Ectodermal cell (in vitro differentiated cells): ENCODE measurements at regions not wholly inside any gene's neighbourhood (a gene's known extent, or its start where the extent isn't known, plus 50 kb on each side); places are given as distances from the start of the nearest gene placed in this dataset.
"Not testable (repeated sequence)": the region's sequence is repeated elsewhere in the genome, so short reads cannot be mapped to it uniquely, and the experiment has no call there.

Experiments used
- H3K27ac ChIP-seq: 2 replicates; pipeline ENCODE4 v1.7.0; 2013; ENCODE audit warnings: mild to moderate bottlenecking, low read depth, low read length; ENCODE audit not compliant: insufficient read depth, poor library complexity, severe bottlenecking
- H3K27me3 ChIP-seq: 2 replicates; pipeline ENCODE4 v1.7.0; 2013; ENCODE audit warnings: mild to moderate bottlenecking, low read length; ENCODE audit not compliant: insufficient read depth, control insufficient read depth, poor library complexity, severe bottlenecking
- H3K36me3 ChIP-seq: one replicate; pipeline ENCODE4 v1.7.0; 2013; ENCODE audit warnings: low read length; ENCODE audit not compliant: control insufficient read depth, insufficient read depth
- H3K4me1 ChIP-seq: one replicate; pipeline ENCODE4 v1.7.0; 2013; ENCODE audit warnings: low read length; ENCODE audit not compliant: control insufficient read depth, insufficient read depth
- H3K4me3 ChIP-seq: 2 replicates; pipeline ENCODE4 v1.7.0; 2013; ENCODE audit warnings: low read depth, low read length, control low read depth; ENCODE audit not compliant: insufficient read depth
- H3K9me3 ChIP-seq: 2 replicates; pipeline ENCODE4 v1.7.0; 2013; ENCODE audit warnings: mild to moderate bottlenecking, low read length, moderate library complexity; ENCODE audit not compliant: control insufficient read depth
- WGBS, 2 experiments: methylation state at CpG; one replicate each; pipeline ENCODE4 v1.1.7; 2013; ENCODE audit warnings: missing lambda C conversion rate in 2 of 2; 5-methylcytosine and 5-hydroxymethylcytosine counted together

- Histone ChIP-seq H3K9me3 (peaks cover 4% of the 10 kb centered on the region), H3K27me3 (no peaks in the 10 kb centered on the region), H3K4me1 (no peaks in the 10 kb centered on the region), H3K4me3 (no peak overlapping the region), H3K36me3 (no peaks in the 10 kb centered on the region), H3K27ac (no peak overlapping the region)
- WGBS, 2 experiments = 78 to 79% methylated on average over 1 of the region's 1 CpG
Observed at GRCh38 chr9:101923451-101923850, 185.0 kb upstream of the GRIN3A start.

GRCh38 chr9:101916948-101917347 lies 178.5 kb upstream of the GRIN3A start:
- H3K4me3 ChIP-seq, H3K36me3 ChIP-seq, H3K4me1 ChIP-seq, H3K9me3 ChIP-seq, H3K27ac ChIP-seq, H3K27me3 ChIP-seq: not testable (repeated sequence)
- WGBS, 2 experiments = 77 to 79% methylated on average over 3 to 4 of the region's 4 CpGs

- no peak overlapping the region for H3K27ac ChIP-seq
- H3K4me1 ChIP-seq = no peaks in the 10 kb centered on the region
- WGBS, 2 experiments = no CpG with 5 or more reads among the region's 1 CpG
- no peaks in the 10 kb centered on the region for H3K27me3 ChIP-seq
- no peak overlapping the region for H3K4me3 ChIP-seq
- H3K9me3 ChIP-seq = no peaks in the 10 kb centered on the region
- no peaks in the 10 kb centered on the region for H3K36me3 ChIP-seq
Observed at GRCh38 chr9:101915482-101915881, 177.0 kb upstream of the GRIN3A start.

GRCh38 chr9:101912698-101913097 lies 174.3 kb upstream of the GRIN3A start:
- 53 to 58% methylated on average over 1 of the region's 1 CpG for WGBS, 2 experiments
- Histone ChIP-seq H3K4me3 (no peak overlapping the region), H3K27ac (no peak overlapping the region), H3K36me3 (no peaks in the 10 kb centered on the region), H3K9me3 (peaks cover under 1% of the 10 kb centered on the region), H3K4me1 (no peaks in the 10 kb centered on the region), H3K27me3 (no peaks in the 10 kb centered on the region)

- Histone ChIP-seq H3K36me3 (no peaks in the 10 kb centered on the region), H3K27me3 (no peaks in the 10 kb centered on the region), H3K4me3 (no peak overlapping the region), H3K9me3 (peaks cover 6% of the 10 kb centered on the region), H3K4me1 (no peaks in the 10 kb centered on the region), H3K27ac (no peak overlapping the region)
- WGBS, 2 experiments = 87% methylated on average over 2 of the region's 2 CpGs
Observed at GRCh38 chr9:101907466-101907865, 169.0 kb upstream of the GRIN3A start.

DNA sequence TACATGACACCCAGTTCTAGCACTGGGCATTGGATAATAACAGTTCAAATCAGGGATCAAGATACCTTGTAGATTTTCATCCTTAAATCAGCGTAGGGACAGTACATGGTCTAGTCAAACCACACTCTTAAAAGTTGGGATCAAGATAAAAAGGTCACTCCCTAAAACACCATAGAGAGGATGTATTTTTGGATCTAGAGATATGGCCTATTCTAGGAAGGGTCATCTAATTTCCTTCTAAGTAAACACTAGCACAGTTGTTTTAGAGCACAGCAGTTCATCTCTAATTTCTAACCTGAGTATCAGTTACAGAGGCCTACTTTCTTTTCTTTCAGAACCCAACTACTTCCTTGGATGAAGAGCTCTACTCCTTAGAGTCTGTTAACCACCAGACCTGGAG lies 166.4 kb upstream of the GRIN3A start:
- H3K9me3 ChIP-seq = peaks cover 8% of the 10 kb centered on the region
- H3K27me3 ChIP-seq = no peaks in the 10 kb centered on the region
- H3K4me3 ChIP-seq = no peak overlapping the region
- WGBS, 2 experiments = 88% methylated on average over 1 of the region's 1 CpG; no CpG with 5 or more reads in 1 of the 2 experiments
- no peaks in the 10 kb centered on the region for H3K36me3 ChIP-seq
- no peaks in the 10 kb centered on the region for H3K4me1 ChIP-seq
- no peak overlapping the region for H3K27ac ChIP-seq

DNA sequence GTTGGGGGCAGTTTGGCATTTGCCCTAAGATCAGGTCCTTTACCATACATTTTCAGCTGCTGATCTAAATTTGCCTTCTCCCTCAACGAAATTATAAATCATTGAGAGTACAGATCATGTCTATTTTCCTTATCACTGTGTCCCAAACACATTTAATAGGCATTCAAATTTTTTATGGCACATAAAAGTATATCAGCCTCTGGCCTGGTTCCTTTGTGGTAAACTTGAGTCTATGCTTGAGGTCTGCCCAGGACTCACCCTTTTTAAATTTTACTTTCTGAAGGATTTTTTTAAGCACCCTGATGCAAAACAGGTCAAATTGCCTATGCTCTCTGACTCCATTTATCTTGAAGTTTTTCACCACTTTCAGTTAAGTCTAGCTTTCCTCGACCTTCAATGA lies 163.6 kb upstream of the GRIN3A start:
- Histone ChIP-seq H3K27ac (no peak overlapping the region), H3K4me3 (no peak overlapping the region), H3K4me1 (no peaks in the 10 kb centered on the region), H3K9me3 (peaks cover 5% of the 10 kb centered on the region), H3K27me3 (no peaks in the 10 kb centered on the region), H3K36me3 (no peaks in the 10 kb centered on the region)
- 54 to 55% methylated on average over 1 to 2 of the region's 2 CpGs for WGBS, 2 experiments

DNA sequence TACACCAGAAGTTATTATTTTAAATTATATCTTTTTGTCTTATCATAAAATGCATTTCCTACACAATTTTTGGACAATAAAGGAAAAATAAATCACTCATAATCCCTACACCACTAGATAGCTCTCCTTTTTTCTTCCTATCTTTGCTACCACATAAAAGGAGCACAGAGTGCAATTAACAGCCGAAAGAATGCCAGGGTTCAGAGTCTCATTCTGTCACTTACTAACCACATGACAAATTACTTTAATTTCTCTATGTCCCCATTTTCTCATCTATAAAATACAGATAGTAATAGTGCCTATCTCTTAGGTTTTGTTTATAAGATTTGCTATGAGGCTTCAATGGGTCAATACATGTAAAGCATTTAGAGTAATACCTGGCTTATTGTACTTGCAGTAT lies 158.7 kb upstream of the GRIN3A start:
- H3K4me1 ChIP-seq = no peaks in the 10 kb centered on the region
- H3K9me3 ChIP-seq = peaks cover 2% of the 10 kb centered on the region
- WGBS, 2 experiments = 84 to 100% methylated on average over 1 of the region's 1 CpG
- H3K27ac ChIP-seq = no peak overlapping the region
- no peaks in the 10 kb centered on the region for H3K27me3 ChIP-seq
- no peak overlapping the region for H3K4me3 ChIP-seq
- H3K36me3 ChIP-seq = no peaks in the 10 kb centered on the region

- H3K4me1 ChIP-seq = no peaks in the 10 kb centered on the region
- H3K4me3 ChIP-seq = no peak overlapping the region
- H3K36me3 ChIP-seq = no peaks in the 10 kb centered on the region
- no peaks in the 10 kb centered on the region for H3K27me3 ChIP-seq
- WGBS, 2 experiments = 81 to 85% methylated on average over 7 of the region's 7 CpGs
- no peak overlapping the region for H3K27ac ChIP-seq
- no peaks in the 10 kb centered on the region for H3K9me3 ChIP-seq
Observed at GRCh38 chr9:101893661-101894646, 155.5 kb upstream of the GRIN3A start.

DNA sequence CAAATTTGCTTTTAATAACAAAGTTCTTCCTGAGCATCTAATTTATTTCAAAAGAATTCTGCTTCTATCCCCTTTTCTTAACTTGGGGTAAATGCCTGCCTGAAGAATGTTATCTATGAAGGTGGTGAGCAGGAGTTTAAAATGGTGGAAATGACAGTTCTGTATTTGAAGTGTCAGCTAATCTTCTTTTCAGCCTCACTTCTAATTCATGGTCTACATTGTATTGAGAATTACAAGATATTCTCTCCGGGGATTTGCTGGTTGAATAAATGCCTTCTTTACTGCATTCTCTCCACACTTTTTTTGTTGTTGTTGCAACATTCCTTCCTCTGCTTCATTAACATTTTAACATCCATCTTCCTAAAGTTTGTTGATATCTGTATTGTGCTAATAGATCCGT lies 143.1 kb upstream of the GRIN3A start:
- Histone ChIP-seq H3K9me3 (peaks cover 2% of the 10 kb centered on the region), H3K27ac (no peak overlapping the region), H3K4me1 (no peaks in the 10 kb centered on the region), H3K4me3 (no peak overlapping the region), H3K27me3 (no peaks in the 10 kb centered on the region), H3K36me3 (no peaks in the 10 kb centered on the region)
- WGBS, 2 experiments = 80 to 86% methylated on average over 1 of the region's 2 CpGs
